Uterus (tissue), 2 donors: ENCODE measurements at regions not wholly inside any gene's neighbourhood (a gene's known extent, or its start where the extent isn't known, plus 50 kb on each side); places are given as distances from the start of the nearest gene placed in this dataset.

Experiments
- POLR2A ChIP-seq, 2 donors: fragments of 450-650 bp; IDR thresholded peaks; one replicate each; pipeline ENCODE4 v1.6.1; 2016; ENCODE audit warnings: antibody characterized with exemption in 2 of 2, mild to moderate bottlenecking in 1 of 2, moderate library complexity in 1 of 2
- TF ChIP-seq, protein P1 (sequence below), 4 experiments: fragments of 200-600 bp in 2 of 4; fragments of 450-650 bp in 2 of 4; sonication (generic) in 2 of 4; IDR thresholded peaks; one replicate each; pipeline ENCODE4 v1.5.1; 2016 to 2019; ENCODE audit warnings: antibody characterized with exemption in 4 of 4, mild to moderate bottlenecking in 2 of 4, moderate library complexity in 1 of 4

DNA sequence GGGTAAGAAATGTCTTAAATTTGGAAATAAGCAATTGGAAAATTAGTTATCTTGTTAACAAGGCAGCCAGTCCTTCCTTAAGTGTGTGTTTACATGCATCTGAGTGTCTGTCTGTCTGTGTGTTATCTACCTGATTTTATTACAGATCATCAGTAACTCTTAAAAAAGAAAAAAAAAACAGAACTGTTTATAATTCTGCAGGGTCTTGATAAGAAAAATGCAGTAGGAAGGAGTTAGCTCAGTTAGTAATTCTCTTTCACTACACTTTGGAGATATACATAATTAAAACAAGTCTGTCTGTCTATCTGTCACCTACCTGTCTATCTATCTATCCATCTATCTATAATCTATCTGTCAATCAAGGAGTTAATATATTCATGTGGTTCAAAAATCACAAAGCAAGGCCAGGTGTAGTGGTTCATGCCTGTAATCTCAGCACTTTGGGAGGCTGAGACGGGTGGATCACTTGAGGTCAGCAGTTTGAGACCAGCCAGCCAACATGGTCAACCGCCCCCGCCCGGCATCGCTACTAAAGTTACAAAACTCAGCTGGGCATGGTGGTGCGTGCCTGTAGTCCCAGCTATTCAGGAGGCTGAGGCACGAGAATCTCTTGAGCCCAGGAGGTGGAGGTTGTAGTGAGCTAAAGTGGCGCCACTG lies 135.5 kb upstream of the SGO1 start:
- no peak for TF ChIP-seq POLR2A (IDR thresholded peaks at IDR 0.05)
- TF ChIP-seq, protein P1, sequence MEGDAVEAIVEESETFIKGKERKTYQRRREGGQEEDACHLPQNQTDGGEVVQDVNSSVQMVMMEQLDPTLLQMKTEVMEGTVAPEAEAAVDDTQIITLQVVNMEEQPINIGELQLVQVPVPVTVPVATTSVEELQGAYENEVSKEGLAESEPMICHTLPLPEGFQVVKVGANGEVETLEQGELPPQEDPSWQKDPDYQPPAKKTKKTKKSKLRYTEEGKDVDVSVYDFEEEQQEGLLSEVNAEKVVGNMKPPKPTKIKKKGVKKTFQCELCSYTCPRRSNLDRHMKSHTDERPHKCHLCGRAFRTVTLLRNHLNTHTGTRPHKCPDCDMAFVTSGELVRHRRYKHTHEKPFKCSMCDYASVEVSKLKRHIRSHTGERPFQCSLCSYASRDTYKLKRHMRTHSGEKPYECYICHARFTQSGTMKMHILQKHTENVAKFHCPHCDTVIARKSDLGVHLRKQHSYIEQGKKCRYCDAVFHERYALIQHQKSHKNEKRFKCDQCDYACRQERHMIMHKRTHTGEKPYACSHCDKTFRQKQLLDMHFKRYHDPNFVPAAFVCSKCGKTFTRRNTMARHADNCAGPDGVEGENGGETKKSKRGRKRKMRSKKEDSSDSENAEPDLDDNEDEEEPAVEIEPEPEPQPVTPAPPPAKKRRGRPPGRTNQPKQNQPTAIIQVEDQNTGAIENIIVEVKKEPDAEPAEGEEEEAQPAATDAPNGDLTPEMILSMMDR (IDR thresholded peaks at IDR 0.05), result no peak
